Activated naive CD4-positive, alpha-beta T cell treated with anti-CD3 and anti-CD28 coated beads, Interleukin-2, amount 10 ng/mL, durations not matched to agents 7 days and 5 days (primary cell): ENCODE measurements at regions not wholly inside any gene's neighbourhood (a gene's known extent, or its start where the extent isn't known, plus 50 kb on each side); places are given as distances from the start of the nearest gene placed in this dataset.

Experiments used
- CTCF ChIA-PET: fragments of 350-600 bp; sonication (Branson Sonifier 250); formaldehyde crosslinking; loops from one replicate; lab custom pipeline; 2021; ENCODE audit warnings: antibody characterized with exemption; lab: Charles Lee
- DNase-seq: peaks from one replicate; pipeline ENCODE4 v3.0.0-alpha.2; 2020
- H3K27ac Mint-ChIP-seq: one replicate; pipeline ENCODE4 v1.8.0; 2021; ENCODE audit warnings: mild to moderate bottlenecking, moderate library complexity, mixed read lengths
- H3K27me3 Mint-ChIP-seq: one replicate; pipeline ENCODE4 v1.8.0; 2021; ENCODE audit warnings: mild to moderate bottlenecking, mixed read lengths
- H3K36me3 Mint-ChIP-seq: one replicate; pipeline ENCODE4 v1.8.0; 2021; ENCODE audit warnings: mixed read lengths
- H3K4me1 Mint-ChIP-seq: one replicate; pipeline ENCODE4 v1.8.0; 2021; ENCODE audit warnings: mixed read lengths
- H3K4me3 Mint-ChIP-seq: one replicate; pipeline ENCODE4 v1.8.0; 2021; ENCODE audit warnings: mild to moderate bottlenecking, moderate library complexity, mixed read lengths
- H3K9me3 Mint-ChIP-seq: one replicate; pipeline ENCODE4 v1.8.0; 2021; ENCODE audit warnings: mixed read lengths

DNA sequence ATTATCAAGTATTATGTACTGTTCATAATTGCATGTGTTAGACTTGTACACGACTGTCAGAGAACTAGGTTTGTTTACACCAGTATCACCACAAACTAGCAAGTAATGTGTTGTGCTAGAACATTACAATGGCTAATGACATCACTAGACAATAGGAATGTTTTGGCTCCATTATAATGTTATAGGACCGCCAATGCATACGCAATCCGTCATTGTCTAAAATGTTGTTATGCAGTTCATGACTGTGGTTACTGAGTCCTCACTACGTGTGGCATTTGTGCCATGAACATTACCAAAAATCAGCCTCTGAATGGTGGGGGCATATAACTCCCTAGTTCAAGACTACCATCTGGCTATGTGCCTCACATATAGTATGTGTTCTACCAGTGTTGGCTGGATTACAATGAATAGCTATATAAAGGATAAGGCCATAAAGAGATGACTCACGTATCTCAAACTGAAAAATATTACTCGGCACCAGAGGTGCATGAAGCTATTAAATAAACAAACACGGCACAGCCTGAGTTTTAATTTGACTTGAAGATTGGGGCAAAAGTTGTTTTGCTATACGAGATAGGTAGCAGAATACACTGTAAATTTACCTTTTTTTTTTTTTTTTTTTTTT is 89.1 kb upstream of the COL24A1 start:
- no peak for DNase-seq
- no peaks in the 10 kb centered on the region for H3K36me3 Mint-ChIP-seq
- H3K4me1 Mint-ChIP-seq: no peaks in the 10 kb centered on the region
- H3K27ac Mint-ChIP-seq: no peak overlapping the region
- H3K27me3 Mint-ChIP-seq: no peaks in the 10 kb centered on the region
- no peak overlapping the region for H3K4me3 Mint-ChIP-seq
- H3K9me3 Mint-ChIP-seq: no peaks in the 10 kb centered on the region
- CTCF ChIA-PET: no interaction called here

GRCh38 chr1:86239894-86240293 is 83.3 kb upstream of the COL24A1 start:
- Mint-ChIP-seq H3K4me3 (no peak overlapping the region), H3K27ac (no peak overlapping the region), H3K36me3 (no peaks in the 10 kb centered on the region), H3K9me3 (peaks cover 2% of the 10 kb centered on the region), H3K4me1 (no peaks in the 10 kb centered on the region), H3K27me3 (no peaks in the 10 kb centered on the region)
- CTCF ChIA-PET: no interaction called here
- no peak for DNase-seq

GRCh38 chr1:86239490-86239889 is 82.9 kb upstream of the COL24A1 start:
- H3K27me3 Mint-ChIP-seq: no peaks in the 10 kb centered on the region
- no peak overlapping the region for H3K4me3 Mint-ChIP-seq
- no peak overlapping the region for H3K27ac Mint-ChIP-seq
- CTCF ChIA-PET: no interaction called here
- no peaks in the 10 kb centered on the region for H3K4me1 Mint-ChIP-seq
- H3K36me3 Mint-ChIP-seq: no peaks in the 10 kb centered on the region
- H3K9me3 Mint-ChIP-seq: peaks cover 2% of the 10 kb centered on the region
- DNase-seq: no peak

- no peaks in the 10 kb centered on the region for H3K36me3 Mint-ChIP-seq
- DNase-seq: no peak
- CTCF ChIA-PET: no interaction called here
- peaks cover 5% of the 10 kb centered on the region for H3K27me3 Mint-ChIP-seq
- H3K27ac Mint-ChIP-seq: no peak overlapping the region
- no peak overlapping the region for H3K4me3 Mint-ChIP-seq
- peaks cover 2% of the 10 kb centered on the region for H3K9me3 Mint-ChIP-seq
- H3K4me1 Mint-ChIP-seq: no peaks in the 10 kb centered on the region
Observed at GRCh38 chr1:86238226-86238625, 81.7 kb upstream of the COL24A1 start.

DNA sequence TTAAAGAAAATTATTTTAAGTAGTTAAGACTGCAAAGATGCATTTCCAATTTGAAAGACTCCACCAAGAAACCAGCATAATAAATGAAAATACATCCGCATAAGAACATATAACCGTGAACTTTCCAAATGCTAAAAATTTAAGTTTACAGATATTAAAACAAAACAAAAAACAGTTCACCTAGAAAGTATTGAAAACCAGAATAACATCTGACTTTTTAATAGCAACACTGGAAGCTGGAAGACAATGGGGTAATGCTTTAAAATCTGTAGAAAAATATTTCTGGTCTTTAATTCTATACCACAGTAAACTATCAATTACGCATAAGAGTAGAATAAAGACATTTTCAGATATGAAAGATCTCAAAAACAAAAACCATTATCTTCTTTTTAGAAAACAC is 79.3 kb upstream of the COL24A1 start:
- H3K4me3 Mint-ChIP-seq: no peak overlapping the region
- H3K4me1 Mint-ChIP-seq: no peaks in the 10 kb centered on the region
- H3K9me3 Mint-ChIP-seq: peaks cover 2% of the 10 kb centered on the region
- no peak for DNase-seq
- CTCF ChIA-PET: no interaction called here
- no peak overlapping the region for H3K27ac Mint-ChIP-seq
- no peaks in the 10 kb centered on the region for H3K36me3 Mint-ChIP-seq
- peaks cover 5% of the 10 kb centered on the region for H3K27me3 Mint-ChIP-seq

DNA sequence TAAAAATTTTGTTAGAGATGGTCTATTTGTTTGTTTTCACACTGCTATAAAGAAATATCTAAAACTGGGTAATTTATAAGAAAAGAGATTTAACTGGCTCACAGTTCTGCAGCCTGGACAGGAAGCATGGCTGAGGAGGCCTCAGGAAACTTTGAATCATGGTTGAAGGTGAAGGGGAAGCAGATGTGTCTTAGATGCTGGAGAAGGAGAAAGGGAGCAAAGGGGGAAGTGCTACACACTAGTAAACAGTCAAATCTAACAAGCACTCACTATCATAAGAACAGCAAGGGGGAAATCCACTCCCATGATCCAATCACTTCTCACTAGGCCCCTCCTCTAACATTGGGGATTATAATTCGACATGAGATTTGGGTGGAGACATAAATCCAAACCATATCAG is 76.8 kb upstream of the COL24A1 start:
- Mint-ChIP-seq H3K4me1 (no peaks in the 10 kb centered on the region), H3K27ac (no peak overlapping the region), H3K27me3 (peaks cover 5% of the 10 kb centered on the region), H3K4me3 (no peak overlapping the region), H3K9me3 (peaks cover 2% of the 10 kb centered on the region), H3K36me3 (no peaks in the 10 kb centered on the region)
- no peak for DNase-seq
- CTCF ChIA-PET: no interaction called here

- CTCF ChIA-PET: no interaction called here
- H3K4me1 Mint-ChIP-seq: no peaks in the 10 kb centered on the region
- H3K4me3 Mint-ChIP-seq: no peak overlapping the region
- peaks cover 5% of the 10 kb centered on the region for H3K27me3 Mint-ChIP-seq
- H3K27ac Mint-ChIP-seq: no peak overlapping the region
- DNase-seq: no peak
- no peaks in the 10 kb centered on the region for H3K36me3 Mint-ChIP-seq
- peaks cover under 1% of the 10 kb centered on the region for H3K9me3 Mint-ChIP-seq
Observed at GRCh38 chr1:86231076-86231475, 74.5 kb upstream of the COL24A1 start.

DNA sequence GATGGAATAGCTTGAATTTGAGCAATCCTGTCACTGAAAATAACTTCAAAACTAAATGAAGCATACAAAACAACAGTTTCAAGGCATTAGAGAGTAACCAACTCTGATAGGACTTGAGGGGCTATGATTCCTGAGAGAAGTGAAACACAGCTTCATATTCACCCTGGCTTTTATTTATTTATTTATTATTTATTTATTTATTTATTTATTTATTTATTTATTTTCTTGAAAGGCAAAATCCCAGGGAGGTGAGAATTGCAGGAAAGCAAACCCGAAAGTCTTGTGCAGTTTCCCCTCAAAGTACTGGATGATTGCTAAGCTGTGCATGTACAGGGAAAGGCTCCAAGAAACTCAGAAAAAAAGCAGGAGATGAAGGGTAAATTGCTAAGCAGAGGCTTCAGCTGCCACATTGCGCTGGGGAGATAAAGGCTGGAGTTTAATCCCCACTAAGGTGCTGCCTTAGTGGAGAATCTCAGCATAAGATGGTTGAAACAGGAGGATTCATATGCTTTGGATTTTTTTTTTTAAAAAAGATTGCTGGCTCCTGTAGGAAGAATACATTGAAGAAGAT is 72.9 kb upstream of the COL24A1 start:
- no peak for DNase-seq
- H3K27me3 Mint-ChIP-seq: peaks cover 5% of the 10 kb centered on the region
- no peaks in the 10 kb centered on the region for H3K9me3 Mint-ChIP-seq
- H3K4me1 Mint-ChIP-seq: no peaks in the 10 kb centered on the region
- H3K36me3 Mint-ChIP-seq: no peaks in the 10 kb centered on the region
- CTCF ChIA-PET: no interaction called here
- H3K27ac Mint-ChIP-seq: no peak overlapping the region
- no peak overlapping the region for H3K4me3 Mint-ChIP-seq

- DNase-seq: no peak
- Mint-ChIP-seq H3K27ac (no peak overlapping the region), H3K36me3 (no peaks in the 10 kb centered on the region), H3K4me1 (no peaks in the 10 kb centered on the region), H3K27me3 (peaks cover 4% of the 10 kb centered on the region), H3K9me3 (no peaks in the 10 kb centered on the region), H3K4me3 (no peak overlapping the region)
- CTCF ChIA-PET: no interaction called here
Observed at GRCh38 chr1:86228546-86228945, 72.0 kb upstream of the COL24A1 start.

DNA sequence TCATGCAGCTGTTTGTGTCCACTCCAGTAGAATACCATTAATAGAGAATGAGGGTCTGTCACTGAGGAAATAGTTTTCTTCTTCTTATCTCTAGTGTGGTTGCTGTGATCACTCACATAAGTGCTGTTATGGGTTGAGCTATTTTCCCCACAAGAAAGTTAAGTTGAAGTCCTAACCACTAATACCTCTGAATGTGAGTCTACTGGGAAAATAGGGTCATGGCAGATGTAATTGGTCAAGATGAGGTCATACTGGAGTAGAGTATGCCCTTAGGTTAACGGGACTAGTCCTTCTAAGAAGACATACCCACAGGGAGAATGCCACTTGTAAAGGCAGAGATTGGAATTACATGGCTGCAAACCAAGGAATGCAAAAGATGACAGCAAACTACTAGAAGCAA is 70.5 kb upstream of the COL24A1 start:
- Mint-ChIP-seq H3K36me3 (no peaks in the 10 kb centered on the region), H3K27me3 (no peaks in the 10 kb centered on the region), H3K9me3 (no peaks in the 10 kb centered on the region), H3K27ac (no peak overlapping the region), H3K4me3 (no peak overlapping the region), H3K4me1 (no peaks in the 10 kb centered on the region)
- DNase-seq: no peak
- CTCF ChIA-PET: no interaction called here

- Mint-ChIP-seq H3K9me3 (no peaks in the 10 kb centered on the region), H3K27me3 (no peaks in the 10 kb centered on the region), H3K36me3 (no peaks in the 10 kb centered on the region), H3K4me1 (no peaks in the 10 kb centered on the region), H3K4me3 (no peak overlapping the region), H3K27ac (no peak overlapping the region)
- CTCF ChIA-PET: no interaction called here
- DNase-seq: no peak
Observed at GRCh38 chr1:86226204-86226603, 69.6 kb upstream of the COL24A1 start.

DNA sequence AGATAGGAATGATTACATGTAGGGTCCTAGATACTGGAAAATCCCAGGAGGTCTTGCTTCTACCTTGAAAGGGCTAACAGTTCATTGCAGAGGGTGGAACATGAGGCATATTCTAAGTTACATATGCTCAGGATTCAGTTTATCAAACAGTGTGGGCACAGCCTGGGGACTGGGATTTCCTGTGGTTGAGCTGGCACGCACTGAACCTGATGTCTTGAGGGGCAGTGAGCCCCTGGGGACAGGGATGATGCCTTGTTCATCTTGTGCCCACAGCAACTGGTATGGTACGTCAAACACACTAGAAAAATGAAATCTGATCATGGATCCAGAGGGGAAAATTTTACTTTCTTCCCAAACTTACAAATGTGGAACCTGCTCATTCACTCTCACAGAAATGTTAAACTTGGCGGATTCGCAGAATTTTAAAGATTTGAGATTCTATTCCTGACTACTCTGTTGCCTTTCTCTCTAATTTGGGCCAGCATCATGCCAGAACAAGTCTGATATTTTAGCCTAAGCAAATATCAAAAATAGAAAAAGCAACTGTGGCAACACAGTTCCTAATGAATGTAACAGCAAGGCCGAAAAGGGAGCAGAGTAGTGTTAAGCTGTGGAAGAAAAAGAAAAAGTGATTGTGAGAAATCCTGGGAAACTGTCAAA is 68.2 kb upstream of the COL24A1 start:
- Mint-ChIP-seq H3K4me1 (no peaks in the 10 kb centered on the region), H3K36me3 (no peaks in the 10 kb centered on the region), H3K27me3 (no peaks in the 10 kb centered on the region), H3K9me3 (no peaks in the 10 kb centered on the region), H3K4me3 (no peak overlapping the region), H3K27ac (no peak overlapping the region)
- CTCF ChIA-PET: interaction anchor here (0.5 kb wide), 1 partner anchor 1151 kb away, joined by 3 read pairs; no protein-coding TSS in a partner anchor
- DNase-seq: no peak

GRCh38 chr1:86218859-86219258 is 62.3 kb upstream of the COL24A1 start:
- Mint-ChIP-seq H3K27ac (no peak overlapping the region), H3K9me3 (no peaks in the 10 kb centered on the region), H3K27me3 (no peaks in the 10 kb centered on the region), H3K4me1 (no peaks in the 10 kb centered on the region), H3K36me3 (no peaks in the 10 kb centered on the region), H3K4me3 (no peak overlapping the region)
- DNase-seq: no peak
- CTCF ChIA-PET: no interaction called here

GRCh38 chr1:86214605-86215004 is 58.0 kb upstream of the COL24A1 start:
- H3K27ac Mint-ChIP-seq: no peak overlapping the region
- H3K27me3 Mint-ChIP-seq: no peaks in the 10 kb centered on the region
- no peaks in the 10 kb centered on the region for H3K4me1 Mint-ChIP-seq
- H3K9me3 Mint-ChIP-seq: no peaks in the 10 kb centered on the region
- CTCF ChIA-PET: no interaction called here
- no peaks in the 10 kb centered on the region for H3K36me3 Mint-ChIP-seq
- DNase-seq: no peak
- H3K4me3 Mint-ChIP-seq: no peak overlapping the region

DNA sequence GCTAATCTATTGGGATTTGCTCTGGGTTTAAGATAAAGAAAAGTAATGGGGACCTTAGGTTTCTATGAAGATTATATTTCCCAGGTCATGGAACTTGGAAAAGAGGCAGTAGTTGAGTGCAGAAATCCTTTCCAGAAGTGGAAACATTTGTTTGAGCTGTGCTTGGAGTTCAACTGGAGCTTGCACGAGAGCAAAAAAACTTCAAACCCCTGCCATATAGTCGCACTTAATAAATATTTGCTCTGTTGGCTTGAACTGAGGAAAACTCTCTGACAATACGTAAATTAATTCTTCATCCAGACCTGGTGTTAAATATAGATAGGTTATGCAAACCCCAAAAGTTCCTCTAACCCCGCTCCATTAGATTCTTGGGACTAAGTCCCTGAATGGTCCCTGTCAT is 52.8 kb upstream of the COL24A1 start:
- Mint-ChIP-seq H3K36me3 (no peaks in the 10 kb centered on the region), H3K27me3 (no peaks in the 10 kb centered on the region), H3K27ac (no peak overlapping the region), H3K4me1 (no peaks in the 10 kb centered on the region), H3K4me3 (no peak overlapping the region), H3K9me3 (no peaks in the 10 kb centered on the region)
- DNase-seq: no peak
- CTCF ChIA-PET: no interaction called here
